ENCODE measurements at regions not wholly inside any gene's neighbourhood (a gene's known extent, or its start where the extent isn't known, plus 50 kb on each side); places are given as distances from the start of the nearest gene placed in this dataset.

- 45% methylated on average over 13 of the region's 13 CpGs for WGBS
- H3K27ac ChIP-seq (ENCODE audit: low read depth in 1 of 2, low read length in 1 of 2) = no peak overlapping the region
- no peak overlapping the region for H3K4me3 ChIP-seq (ENCODE audit: low read length in 2 of 2)
- peaks cover 2 to 36% of the 10 kb centered on the region in 2 donors for H3K4me1 ChIP-seq (ENCODE audit: control insufficient read depth in 2 of 2, insufficient read depth in 2 of 2, low read length in 2 of 2)
- no peaks in the 10 kb centered on the region for H3K36me3 ChIP-seq (ENCODE audit: control insufficient read depth in 2 of 2, insufficient read depth in 2 of 2, low read length in 1 of 2)
- H3K27me3 ChIP-seq (ENCODE audit: control insufficient read depth in 2 of 2, insufficient read depth in 1 of 2, low read length in 1 of 2) = peaks cover 0 to 17% of the 10 kb centered on the region in 2 donors
- DNase-seq (ENCODE audit: low read depth in 6 of 9, low spot score in 9 of 9) = peak in 1 of 9 donors; percentile 74
- no peaks in the 10 kb centered on the region for H3K9me3 ChIP-seq (ENCODE audit: control insufficient read depth in 2 of 2, insufficient read depth in 1 of 2, low read length in 1 of 2)
Observed at GRCh38 chr22:44600207-44600785, 101.7 kb upstream of the PRR5 start.

- WGBS = 93% methylated on average over 11 of the region's 11 CpGs
- DNase-seq (ENCODE audit: low read depth in 6 of 9, low spot score in 9 of 9) = no peak
- no peak overlapping the region for H3K4me3 ChIP-seq (ENCODE audit: low read length in 2 of 2)
- H3K4me1 ChIP-seq (ENCODE audit: control insufficient read depth in 2 of 2, insufficient read depth in 2 of 2, low read length in 2 of 2) = peaks cover 2 to 37% of the 10 kb centered on the region in 2 donors
- no peak overlapping the region for H3K27ac ChIP-seq (ENCODE audit: low read depth in 1 of 2, low read length in 1 of 2)
- H3K9me3 ChIP-seq (ENCODE audit: control insufficient read depth in 2 of 2, insufficient read depth in 1 of 2, low read length in 1 of 2) = no peaks in the 10 kb centered on the region
- H3K36me3 ChIP-seq (ENCODE audit: control insufficient read depth in 2 of 2, insufficient read depth in 2 of 2, low read length in 1 of 2) = no peaks in the 10 kb centered on the region
- peaks cover 0 to 24% of the 10 kb centered on the region in 2 donors for H3K27me3 ChIP-seq (ENCODE audit: control insufficient read depth in 2 of 2, insufficient read depth in 1 of 2, low read length in 1 of 2)
Observed at GRCh38 chr22:44599500-44600140, 101.6 kb upstream of the RTL6 start.

- H3K36me3 ChIP-seq (ENCODE audit: control insufficient read depth in 2 of 2, insufficient read depth in 2 of 2, low read length in 1 of 2) = no peaks in the 10 kb centered on the region
- H3K4me3 ChIP-seq (ENCODE audit: low read length in 2 of 2) = no peak overlapping the region
- no peak overlapping the region for H3K27ac ChIP-seq (ENCODE audit: low read depth in 1 of 2, low read length in 1 of 2)
- DNase-seq (ENCODE audit: low read depth in 6 of 9, low spot score in 9 of 9) = no peak
- peaks cover 0 to 26% of the 10 kb centered on the region in 2 donors for H3K27me3 ChIP-seq (ENCODE audit: control insufficient read depth in 2 of 2, insufficient read depth in 1 of 2, low read length in 1 of 2)
- H3K4me1 ChIP-seq (ENCODE audit: control insufficient read depth in 2 of 2, insufficient read depth in 2 of 2, low read length in 2 of 2) = peaks cover 2 to 42% of the 10 kb centered on the region in 2 donors
- 93% methylated on average over 9 of the region's 9 CpGs for WGBS
- H3K9me3 ChIP-seq (ENCODE audit: control insufficient read depth in 2 of 2, insufficient read depth in 1 of 2, low read length in 1 of 2) = no peaks in the 10 kb centered on the region
Observed at GRCh38 chr22:44599084-44599483, 101.1 kb upstream of the RTL6 start.

- Histone ChIP-seq H3K36me3 (ENCODE audit: control insufficient read depth in 2 of 2, insufficient read depth in 2 of 2, low read length in 1 of 2) (no peaks in the 10 kb centered on the region), H3K4me3 (ENCODE audit: low read length in 2 of 2) (no peak overlapping the region), H3K4me1 (ENCODE audit: control insufficient read depth in 2 of 2, insufficient read depth in 2 of 2, low read length in 2 of 2) (peaks cover 2 to 52% of the 10 kb centered on the region in 2 donors), H3K9me3 (ENCODE audit: control insufficient read depth in 2 of 2, insufficient read depth in 1 of 2, low read length in 1 of 2) (no peaks in the 10 kb centered on the region), H3K27me3 (ENCODE audit: control insufficient read depth in 2 of 2, insufficient read depth in 1 of 2, low read length in 1 of 2) (peaks cover 0 to 26% of the 10 kb centered on the region in 2 donors), H3K27ac (ENCODE audit: low read depth in 1 of 2, low read length in 1 of 2) (no peak overlapping the region)
- no peak for DNase-seq (ENCODE audit: low read depth in 6 of 9, low spot score in 9 of 9)
- 95% methylated on average over 15 of the region's 15 CpGs for WGBS
Observed at GRCh38 chr22:44597616-44598015, 99.6 kb upstream of the RTL6 start.

GRCh38 chr22:44596396-44597125 lies 98.5 kb upstream of the RTL6 start:
- H3K4me3 ChIP-seq (ENCODE audit: low read length in 2 of 2) = no peak overlapping the region
- 90% methylated on average over 17 of the region's 17 CpGs for WGBS
- H3K9me3 ChIP-seq (ENCODE audit: control insufficient read depth in 2 of 2, insufficient read depth in 1 of 2, low read length in 1 of 2) = no peaks in the 10 kb centered on the region
- H3K27me3 ChIP-seq (ENCODE audit: control insufficient read depth in 2 of 2, insufficient read depth in 1 of 2, low read length in 1 of 2) = peaks cover 0 to 26% of the 10 kb centered on the region in 2 donors
- H3K27ac ChIP-seq (ENCODE audit: low read depth in 1 of 2, low read length in 1 of 2) = no peak overlapping the region
- no peak for DNase-seq (ENCODE audit: low read depth in 6 of 9, low spot score in 9 of 9)
- H3K36me3 ChIP-seq (ENCODE audit: control insufficient read depth in 2 of 2, insufficient read depth in 2 of 2, low read length in 1 of 2) = no peaks in the 10 kb centered on the region
- H3K4me1 ChIP-seq (ENCODE audit: control insufficient read depth in 2 of 2, insufficient read depth in 2 of 2, low read length in 2 of 2) = peaks cover 2 to 62% of the 10 kb centered on the region in 2 donors

- H3K4me3 ChIP-seq (ENCODE audit: low read length in 2 of 2) = no peak overlapping the region
- WGBS = 12% methylated on average over 21 of the region's 21 CpGs
- peaks cover 2 to 65% of the 10 kb centered on the region in 2 donors for H3K4me1 ChIP-seq (ENCODE audit: control insufficient read depth in 2 of 2, insufficient read depth in 2 of 2, low read length in 2 of 2)
- H3K36me3 ChIP-seq (ENCODE audit: control insufficient read depth in 2 of 2, insufficient read depth in 2 of 2, low read length in 1 of 2) = no peaks in the 10 kb centered on the region
- DNase-seq (ENCODE audit: low read depth in 6 of 9, low spot score in 9 of 9) = peak in 1 of 9 donors; percentile 42
- peaks cover 0 to 26% of the 10 kb centered on the region in 2 donors for H3K27me3 ChIP-seq (ENCODE audit: control insufficient read depth in 2 of 2, insufficient read depth in 1 of 2, low read length in 1 of 2)
- no peak overlapping the region for H3K27ac ChIP-seq (ENCODE audit: low read depth in 1 of 2, low read length in 1 of 2)
- H3K9me3 ChIP-seq (ENCODE audit: control insufficient read depth in 2 of 2, insufficient read depth in 1 of 2, low read length in 1 of 2) = no peaks in the 10 kb centered on the region
Observed at GRCh38 chr22:44595841-44596341, 97.9 kb upstream of the RTL6 start.

DNA sequence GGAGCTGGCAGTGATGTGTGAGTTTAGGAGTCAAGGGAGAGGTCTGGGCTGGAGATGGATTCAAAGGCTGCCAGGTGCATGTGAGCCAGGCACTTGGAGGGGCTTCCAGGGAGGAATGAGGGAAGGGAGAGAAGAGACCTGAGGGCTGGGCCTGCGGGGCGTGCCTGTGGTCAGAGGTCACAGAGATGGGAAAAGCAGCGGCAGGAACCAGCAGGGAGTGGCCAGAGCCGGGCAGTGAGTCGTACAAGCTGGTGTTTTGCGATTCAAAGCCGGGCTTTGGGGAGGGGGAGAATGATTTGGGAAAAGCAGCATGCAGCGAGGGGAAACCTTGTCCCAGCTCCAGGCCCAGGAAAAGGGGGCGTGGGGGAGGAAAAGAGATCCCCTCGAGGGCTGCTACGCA lies 96.9 kb upstream of the RTL6 start:
- Histone ChIP-seq H3K4me1 (ENCODE audit: control insufficient read depth in 2 of 2, insufficient read depth in 2 of 2, low read length in 2 of 2) (peaks cover 0 to 56% of the 10 kb centered on the region in 2 donors), H3K36me3 (ENCODE audit: control insufficient read depth in 2 of 2, insufficient read depth in 2 of 2, low read length in 1 of 2) (no peaks in the 10 kb centered on the region), H3K9me3 (ENCODE audit: control insufficient read depth in 2 of 2, insufficient read depth in 1 of 2, low read length in 1 of 2) (peaks cover 0 to under 1% of the 10 kb centered on the region in 2 donors), H3K4me3 (ENCODE audit: low read length in 2 of 2) (no peak overlapping the region), H3K27me3 (ENCODE audit: control insufficient read depth in 2 of 2, insufficient read depth in 1 of 2, low read length in 1 of 2) (peaks cover 0 to 26% of the 10 kb centered on the region in 2 donors), H3K27ac (ENCODE audit: low read depth in 1 of 2, low read length in 1 of 2) (no peak overlapping the region)
- 94% methylated on average over 11 of the region's 11 CpGs for WGBS
- DNase-seq (ENCODE audit: low read depth in 6 of 9, low spot score in 9 of 9) = no peak

GRCh38 chr22:44592824-44593148 lies 94.8 kb upstream of the RTL6 start:
- H3K9me3 ChIP-seq (ENCODE audit: control insufficient read depth in 2 of 2, insufficient read depth in 1 of 2, low read length in 1 of 2) = peaks cover 0 to 9% of the 10 kb centered on the region in 2 donors
- no peak for DNase-seq (ENCODE audit: low read depth in 6 of 9, low spot score in 9 of 9)
- peak overlapping the region in 1 of 2 donors; percentile 74 for H3K27ac ChIP-seq (ENCODE audit: low read depth in 1 of 2, low read length in 1 of 2)
- no peaks in the 10 kb centered on the region for H3K36me3 ChIP-seq (ENCODE audit: control insufficient read depth in 2 of 2, insufficient read depth in 2 of 2, low read length in 1 of 2)
- H3K4me1 ChIP-seq (ENCODE audit: control insufficient read depth in 2 of 2, insufficient read depth in 2 of 2, low read length in 2 of 2) = peaks cover 0 to 49% of the 10 kb centered on the region in 2 donors
- 72% methylated on average over 5 of the region's 5 CpGs for WGBS
- H3K4me3 ChIP-seq (ENCODE audit: low read length in 2 of 2) = no peak overlapping the region
- H3K27me3 ChIP-seq (ENCODE audit: control insufficient read depth in 2 of 2, insufficient read depth in 1 of 2, low read length in 1 of 2) = peaks cover 0 to 26% of the 10 kb centered on the region in 2 donors

Data from thymus (tissue), 11 donors.